HEK293 (cell line): ENCODE measurements at regions not wholly inside any gene's neighbourhood (a gene's known extent, or its start where the extent isn't known, plus 50 kb on each side); places are given as distances from the start of the nearest gene placed in this dataset.

ENCODE experiments used
- CTCF ChIA-PET: fragments of 350-600 bp; formaldehyde crosslinking; extraction: SDS; loops from one replicate; lab custom pipeline; 2021; ENCODE audit warnings: antibody characterized with exemption; lab: Yijun Ruan, JAX
- POLR2A ChIA-PET: fragments of 300-600 bp; formaldehyde crosslinking; extraction: SDS; loops from one replicate; lab custom pipeline; 2020; ENCODE audit warnings: antibody characterized with exemption, inconsistent platforms; lab: Yijun Ruan, JAX
- H3K27ac ChIP-seq: fragments of 200-500 bp; sonication (Bioruptor generic); 2 replicates; pipeline ENCODE4 v1.5.1; 2014; ENCODE audit warnings: low read depth, low read length, control low read depth, inconsistent platforms; ENCODE audit errors: extremely low read depth
- H3K36me3 ChIP-seq, 2 experiments: fragments of 200-500 bp in 1 of 2; sonication (Bioruptor generic) in 1 of 2; 1 replicate in 1 of 2; 2 replicates in 1 of 2; pipeline ENCODE4 v1.5.1; 2014 to 2017; ENCODE audit warnings: inconsistent platforms in 2 of 2, low read length in 2 of 2; ENCODE audit not compliant: control insufficient read depth in 2 of 2, insufficient read depth in 1 of 2
- H3K4me1 ChIP-seq: fragments of 200-500 bp; sonication (Bioruptor generic); 2 replicates; pipeline ENCODE4 v1.5.1; 2014; ENCODE audit warnings: mild to moderate bottlenecking, low read length, inconsistent platforms; ENCODE audit not compliant: control insufficient read depth, insufficient read depth
- H3K4me3 ChIP-seq: 2 replicates; pipeline ENCODE4 v1.5.1; 2011; ENCODE audit warnings: low read depth, mild to moderate bottlenecking, control low read depth, low read length, moderate library complexity
- H3K9me3 ChIP-seq: fragments of 200-500 bp; sonication (Bioruptor generic); 2 replicates; pipeline ENCODE4 v1.5.1; 2014; ENCODE audit warnings: low read depth, low read length, inconsistent platforms; ENCODE audit not compliant: control insufficient read depth, insufficient read depth
- FEZF1 ChIP-seq: fragments of 450-650 bp; formaldehyde crosslinking; IDR thresholded peaks from 2 replicates; pipeline ENCODE4 v1.5.1; 2016; ENCODE audit warnings: missing biosample characterization, missing genetic modification characterization
- HOXC10 ChIP-seq: sonication (generic); formaldehyde crosslinking; IDR thresholded peaks from 2 replicates; pipeline ENCODE4 v1.8.1; 2023; ENCODE audit warnings: mild to moderate bottlenecking, missing genetic modification reagents
- IKZF3 ChIP-seq: fragments of 450-650 bp; IDR thresholded peaks from 2 replicates; pipeline ENCODE4 v1.5.0; 2018; ENCODE audit warnings: missing biosample characterization, mild to moderate bottlenecking, missing genetic modification characterization, moderate library complexity
- KLF7 ChIP-seq: fragments of 450-650 bp; formaldehyde crosslinking; IDR thresholded peaks from 2 replicates; pipeline ENCODE4 v1.5.1; 2016; ENCODE audit warnings: missing biosample characterization, missing genetic modification characterization, borderline replicate concordance
- SETDB1 ChIP-seq: IDR thresholded peaks from one replicate; pipeline ENCODE4 v1.6.1; 2017; ENCODE audit warnings: mild to moderate bottlenecking, low read length, moderate library complexity, mixed read lengths; ENCODE audit not compliant: insufficient read length
- SP3 ChIP-seq: fragments of 450-650 bp; formaldehyde crosslinking; IDR thresholded peaks from 2 replicates; pipeline ENCODE4 v1.5.1; 2016; ENCODE audit warnings: missing biosample characterization, missing genetic modification characterization
- ZFP69B ChIP-seq: fragments of 450-650 bp; formaldehyde crosslinking; IDR thresholded peaks from 2 replicates; pipeline ENCODE4 v1.5.1; 2016; ENCODE audit warnings: missing biosample characterization, missing genetic modification characterization
- ZNF266 ChIP-seq: fragments of 450-650 bp; formaldehyde crosslinking; IDR thresholded peaks from 2 replicates; pipeline ENCODE4 v1.5.1; 2016; ENCODE audit warnings: missing biosample characterization, missing genetic modification characterization, low read depth
- ZNF350 ChIP-seq: fragments of 450-650 bp; formaldehyde crosslinking; IDR thresholded peaks from 2 replicates; pipeline ENCODE4 v1.5.0; 2017; ENCODE audit warnings: missing biosample characterization, mild to moderate bottlenecking, missing genetic modification characterization
- ZNF423 ChIP-seq: fragments of 450-650 bp; formaldehyde crosslinking; IDR thresholded peaks from 2 replicates; pipeline ENCODE4 v1.5.1; 2016; ENCODE audit warnings: missing biosample characterization, missing genetic modification characterization
- ZNF513 ChIP-seq: fragments of 450-650 bp; IDR thresholded peaks from 2 replicates; pipeline ENCODE4 v1.5.1; 2018; ENCODE audit warnings: missing biosample characterization, missing genetic modification characterization
- ZNF548 ChIP-seq: fragments of 450-650 bp; formaldehyde crosslinking; IDR thresholded peaks from 2 replicates; pipeline ENCODE4 v1.5.1; 2016; ENCODE audit warnings: missing biosample characterization, missing genetic modification characterization
- ZNF600 ChIP-seq: fragments of 450-650 bp; formaldehyde crosslinking; IDR thresholded peaks from 2 replicates; pipeline ENCODE4 v1.5.1; 2016; ENCODE audit warnings: missing biosample characterization, missing genetic modification characterization
- ZNF791 ChIP-seq: fragments of 450-650 bp; formaldehyde crosslinking; IDR thresholded peaks from 2 replicates; pipeline ENCODE4 v1.5.1; 2016; ENCODE audit warnings: missing biosample characterization, missing genetic modification characterization
- ZNF792 ChIP-seq: fragments of 450-650 bp; formaldehyde crosslinking; IDR thresholded peaks from 2 replicates; pipeline ENCODE4 v1.5.1; 2016; ENCODE audit warnings: missing biosample characterization, missing genetic modification characterization
- TF ChIP-seq, protein P1 (sequence below): fragments of 450-650 bp; formaldehyde crosslinking; IDR thresholded peaks from 2 replicates; pipeline ENCODE4 v1.5.1; 2016; ENCODE audit warnings: missing biosample characterization, missing genetic modification characterization
- TF ChIP-seq, protein P2 (sequence below): IDR thresholded peaks from 2 replicates; pipeline ENCODE4 v1.6.1; 2011; ENCODE audit warnings: mild to moderate bottlenecking, low read depth, low read length, borderline replicate concordance
- TF ChIP-seq, protein P3 (sequence below): fragments of 450-650 bp; formaldehyde crosslinking; IDR thresholded peaks from 2 replicates; pipeline ENCODE4 v1.5.1; 2016; ENCODE audit warnings: missing biosample characterization, missing genetic modification characterization
- TF ChIP-seq, protein P4 (sequence below): fragments of 450-650 bp; formaldehyde crosslinking; IDR thresholded peaks from 2 replicates; pipeline ENCODE4 v1.5.1; 2017; ENCODE audit warnings: missing biosample characterization, missing genetic modification characterization

- H3K36me3 ChIP-seq, result no peaks in the 10 kb centered on the region
- H3K27ac ChIP-seq, result no peak overlapping the region
- ChIA-PET CTCF (no interaction called here), POLR2A (no interaction called here)
- H3K4me1 ChIP-seq, result no peaks in the 10 kb centered on the region
- H3K9me3 ChIP-seq, result no peaks in the 10 kb centered on the region
- TF ChIP-seq ZNF600 (tag by site-specific recombination) (no peak), ZNF791 (no peak), ZNF266 (tag by site-specific recombination) (no peak), HOXC10 (CRISPR knock-in tag) (no peak), ZNF350 (tag by site-specific recombination) (peak; percentile 84)
- TF ChIP-seq, protein P1, sequence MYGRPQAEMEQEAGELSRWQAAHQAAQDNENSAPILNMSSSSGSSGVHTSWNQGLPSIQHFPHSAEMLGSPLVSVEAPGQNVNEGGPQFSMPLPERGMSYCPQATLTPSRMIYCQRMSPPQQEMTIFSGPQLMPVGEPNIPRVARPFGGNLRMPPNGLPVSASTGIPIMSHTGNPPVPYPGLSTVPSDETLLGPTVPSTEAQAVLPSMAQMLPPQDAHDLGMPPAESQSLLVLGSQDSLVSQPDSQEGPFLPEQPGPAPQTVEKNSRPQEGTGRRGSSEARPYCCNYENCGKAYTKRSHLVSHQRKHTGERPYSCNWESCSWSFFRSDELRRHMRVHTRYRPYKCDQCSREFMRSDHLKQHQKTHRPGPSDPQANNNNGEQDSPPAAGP (tag by site-specific recombination), result no peak
- H3K4me3 ChIP-seq, result no peak overlapping the region
Observed at GRCh38 chr5:174800435-174800834, 76.1 kb downstream of the MSX2 start.

- TF ChIP-seq IKZF3 (tag by site-specific recombination) (no peak), ZFP69B (tag by site-specific recombination) (no peak), SETDB1 (no peak), ZNF792 (tag by site-specific recombination) (no peak), ZNF513 (no peak), SP3 (no peak), ZNF423 (tag by site-specific recombination) (no peak), FEZF1 (tag by site-specific recombination) (no peak), KLF7 (tag by site-specific recombination) (no peak), ZNF548 (tag by site-specific recombination) (no peak)
- TF ChIP-seq, protein P2, sequence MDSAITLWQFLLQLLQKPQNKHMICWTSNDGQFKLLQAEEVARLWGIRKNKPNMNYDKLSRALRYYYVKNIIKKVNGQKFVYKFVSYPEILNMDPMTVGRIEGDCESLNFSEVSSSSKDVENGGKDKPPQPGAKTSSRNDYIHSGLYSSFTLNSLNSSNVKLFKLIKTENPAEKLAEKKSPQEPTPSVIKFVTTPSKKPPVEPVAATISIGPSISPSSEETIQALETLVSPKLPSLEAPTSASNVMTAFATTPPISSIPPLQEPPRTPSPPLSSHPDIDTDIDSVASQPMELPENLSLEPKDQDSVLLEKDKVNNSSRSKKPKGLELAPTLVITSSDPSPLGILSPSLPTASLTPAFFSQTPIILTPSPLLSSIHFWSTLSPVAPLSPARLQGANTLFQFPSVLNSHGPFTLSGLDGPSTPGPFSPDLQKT, result no peak
- TF ChIP-seq, protein P1 (tag by site-specific recombination), result no peak
- TF ChIP-seq, protein P3, sequence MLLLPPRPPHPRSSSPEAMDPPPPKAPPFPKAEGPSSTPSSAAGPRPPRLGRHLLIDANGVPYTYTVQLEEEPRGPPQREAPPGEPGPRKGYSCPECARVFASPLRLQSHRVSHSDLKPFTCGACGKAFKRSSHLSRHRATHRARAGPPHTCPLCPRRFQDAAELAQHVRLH (tag by site-specific recombination), result no peak
- TF ChIP-seq, protein P4, sequence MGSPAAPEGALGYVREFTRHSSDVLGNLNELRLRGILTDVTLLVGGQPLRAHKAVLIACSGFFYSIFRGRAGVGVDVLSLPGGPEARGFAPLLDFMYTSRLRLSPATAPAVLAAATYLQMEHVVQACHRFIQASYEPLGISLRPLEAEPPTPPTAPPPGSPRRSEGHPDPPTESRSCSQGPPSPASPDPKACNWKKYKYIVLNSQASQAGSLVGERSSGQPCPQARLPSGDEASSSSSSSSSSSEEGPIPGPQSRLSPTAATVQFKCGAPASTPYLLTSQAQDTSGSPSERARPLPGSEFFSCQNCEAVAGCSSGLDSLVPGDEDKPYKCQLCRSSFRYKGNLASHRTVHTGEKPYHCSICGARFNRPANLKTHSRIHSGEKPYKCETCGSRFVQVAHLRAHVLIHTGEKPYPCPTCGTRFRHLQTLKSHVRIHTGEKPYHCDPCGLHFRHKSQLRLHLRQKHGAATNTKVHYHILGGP (tag by site-specific recombination), result no peak
- H3K4me3 ChIP-seq, result no peak overlapping the region
- H3K4me1 ChIP-seq, result no peaks in the 10 kb centered on the region
- H3K36me3 ChIP-seq, result no peaks in the 10 kb centered on the region
- H3K9me3 ChIP-seq, result no peaks in the 10 kb centered on the region
- CTCF ChIA-PET, result interaction anchor here (0.6 kb wide), 1 partner anchor 20 kb away, joined by 3 read pairs; no protein-coding TSS in a partner anchor
- no peak overlapping the region for H3K27ac ChIP-seq
- POLR2A ChIA-PET, result no interaction called here
Observed at GRCh38 chr5:174799121-174799520, 74.7 kb downstream of the MSX2 start.
